ENCODE measurements at regions not wholly inside any gene's neighbourhood (a gene's known extent, or its start where the extent isn't known, plus 50 kb on each side); places are given as distances from the start of the nearest gene placed in this dataset.
A peak's percentile ranks its signal among the peaks of the same experiment; 100 is the strongest.
"Not testable (repeated sequence)": the region's sequence is repeated elsewhere in the genome, so short reads cannot be mapped to it uniquely, and the experiment has no call there.

- peak; percentile 64 for DNase-seq (ENCODE audit: low read depth, low spot score)
Observed at GRCh38 chr5:44942524-44943001, 133.8 kb downstream of the MRPS30 start.

GRCh38 chr5:44943647-44944046, 134.9 kb downstream of the MRPS30 start:
- DNase-seq (ENCODE audit: low read depth, low spot score): no peak

DNA sequence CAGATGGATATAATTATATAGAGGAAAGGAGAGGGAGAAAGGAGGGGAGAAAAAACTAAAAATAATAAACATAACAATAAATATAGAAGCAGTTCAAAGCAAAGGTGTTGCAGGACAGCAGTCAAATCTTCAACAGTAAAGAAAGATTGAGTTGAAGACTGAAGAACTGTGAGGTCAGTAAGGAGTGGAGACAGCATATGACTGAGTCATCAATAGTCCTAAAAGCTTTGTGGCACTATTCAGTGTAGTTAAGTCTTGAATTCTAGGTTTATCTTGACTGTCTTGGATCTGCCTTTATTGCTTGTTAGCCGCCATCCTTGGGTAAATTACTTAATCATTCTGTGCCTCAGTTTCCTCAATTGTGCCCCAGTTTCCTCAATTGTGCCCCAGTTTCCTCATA, 137.0 kb downstream of the MRPS30 start:
- DNase-seq (ENCODE audit: low read depth, low spot score): no peak

GRCh38 chr5:44949687-44950086, 140.9 kb downstream of the MRPS30 start:
- DNase-seq (ENCODE audit: low read depth, low spot score): no peak

DNA sequence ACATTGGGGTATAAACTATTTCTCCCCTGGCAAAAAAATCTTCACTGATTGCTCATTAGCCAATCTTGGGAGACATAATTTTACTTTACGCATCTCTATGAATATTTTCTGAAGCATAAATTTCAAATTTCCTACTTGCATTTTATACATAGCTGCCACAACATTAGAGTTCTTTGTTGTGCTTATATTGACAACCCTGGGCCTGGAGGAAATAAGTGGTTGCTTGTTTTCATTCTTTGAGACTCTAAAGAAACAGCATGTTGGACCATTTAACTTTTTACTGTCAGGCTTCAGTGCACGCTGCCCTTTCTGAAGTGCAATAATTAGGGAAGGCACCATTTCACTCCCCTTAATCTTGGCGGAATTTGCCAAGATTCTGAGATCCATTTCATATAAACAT, 142.6 kb downstream of the MRPS30 start:
- no peak for DNase-seq (ENCODE audit: low read depth, low spot score)

DNA sequence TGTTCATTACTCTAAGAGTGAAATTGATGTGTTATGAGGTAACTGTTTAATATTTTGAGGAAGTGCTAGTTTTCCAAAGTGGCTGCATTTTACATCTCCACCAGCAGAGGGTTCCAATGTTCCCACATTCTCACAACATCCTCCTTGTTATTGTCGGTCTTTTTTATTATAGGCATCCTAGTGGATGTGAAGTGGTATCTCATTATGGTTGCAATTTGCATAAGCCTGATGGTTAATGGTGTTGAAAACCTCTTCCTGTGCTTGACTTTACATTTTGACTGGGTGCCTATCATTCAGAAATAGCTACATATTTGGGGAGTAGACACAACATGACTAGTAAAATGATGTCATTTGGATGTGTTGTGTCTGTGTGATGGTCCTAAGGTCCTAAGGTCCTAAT, 143.6 kb downstream of the MRPS30 start:
- DNase-seq (ENCODE audit: low read depth, low spot score): peak; percentile 70

- peak; percentile 26 for DNase-seq (ENCODE audit: low read depth, low spot score)
Observed at GRCh38 chr5:44953078-44953477, 144.3 kb downstream of the MRPS30 start.

- DNase-seq (ENCODE audit: low read depth, low spot score): not testable (repeated sequence)
Observed at GRCh38 chr5:44958943-44959454, 150.3 kb downstream of the MRPS30 start.

DNA sequence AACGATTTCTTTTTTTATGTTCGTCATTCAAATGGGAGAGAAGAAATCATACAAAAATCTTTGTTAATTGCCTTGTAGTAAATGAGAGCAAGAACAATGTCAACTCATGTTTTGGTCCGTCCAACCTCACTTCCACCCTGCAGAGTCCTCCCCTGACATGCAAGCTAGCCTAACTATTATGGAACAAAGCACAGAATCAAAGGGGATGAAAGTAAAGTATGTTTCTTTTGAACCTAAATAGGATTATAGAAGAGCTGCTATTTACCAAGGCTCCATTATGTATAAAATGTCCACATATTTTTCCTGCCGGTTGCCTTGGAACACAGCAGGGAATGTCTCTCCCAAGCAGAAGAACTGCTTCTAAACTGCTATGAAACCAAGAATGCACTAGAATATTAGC, 161.1 kb downstream of the MRPS30 start:
- DNase-seq (ENCODE audit: low read depth, low spot score): no peak

GRCh38 chr5:44970963-44971362, 162.2 kb downstream of the MRPS30 start:
- DNase-seq (ENCODE audit: low read depth, low spot score): not testable (repeated sequence)

GRCh38 chr5:44974813-44975212, 166.1 kb downstream of the MRPS30 start:
- DNase-seq (ENCODE audit: low read depth, low spot score): no peak

DNA sequence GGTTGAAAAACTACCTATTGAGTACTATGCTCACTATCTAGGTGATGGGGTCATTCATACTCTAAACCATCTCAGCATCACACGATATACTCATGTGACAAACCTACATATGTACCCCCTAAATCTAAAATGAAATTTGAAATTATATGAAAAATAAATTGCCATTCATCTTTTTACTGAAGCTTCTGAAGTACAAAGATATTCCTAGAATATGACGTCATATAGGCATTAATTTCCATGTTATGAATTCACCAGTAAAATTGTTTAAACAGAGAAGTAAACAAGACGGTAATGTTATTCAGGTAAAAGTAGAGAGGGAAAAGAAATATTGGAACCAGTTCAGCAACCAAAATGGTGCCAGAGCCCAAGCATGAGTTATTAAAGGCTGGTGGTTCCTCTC, 173.0 kb downstream of the MRPS30 start:
- no peak for DNase-seq (ENCODE audit: low read depth, low spot score)

DNA sequence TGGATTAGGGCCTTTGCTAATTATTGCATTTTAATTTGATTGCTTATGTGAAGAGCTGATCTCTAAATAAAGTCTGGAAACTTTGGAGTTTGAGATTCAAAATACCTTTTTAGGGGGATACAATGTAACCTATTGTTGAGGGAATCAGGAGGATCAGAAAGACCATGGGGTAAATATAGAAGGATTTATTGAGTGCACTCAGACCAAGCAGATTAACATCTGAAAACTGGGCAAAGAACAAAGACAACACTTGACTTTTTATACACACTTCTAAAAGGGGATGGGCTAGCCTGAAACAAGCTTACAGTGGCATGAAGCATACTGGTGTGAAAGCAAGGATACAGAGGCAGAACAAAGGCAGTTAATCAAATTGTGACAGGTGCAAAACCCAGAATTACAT, 174.3 kb downstream of the MRPS30 start:
- peak; percentile 16 for DNase-seq (ENCODE audit: low read depth, low spot score)

DNA sequence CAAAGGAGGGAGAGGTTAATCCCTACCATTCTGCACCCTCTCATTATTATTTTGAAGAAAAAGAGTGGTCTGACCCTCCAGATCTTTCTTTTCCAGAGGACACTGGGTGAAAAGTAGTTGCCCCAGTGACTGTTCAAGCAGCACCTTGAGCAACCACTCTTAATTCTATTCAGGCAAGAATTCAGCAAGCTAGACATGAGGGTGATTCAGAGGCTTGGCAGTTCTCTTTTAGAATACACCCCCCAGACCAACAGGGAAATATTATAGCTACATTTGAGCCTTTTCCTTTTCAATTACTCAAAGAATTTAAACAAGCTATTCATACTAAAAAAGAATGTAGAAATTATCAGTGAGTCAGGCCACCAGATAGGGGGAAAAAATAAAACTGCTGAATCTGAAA, 178.3 kb downstream of the MRPS30 start:
- DNase-seq (ENCODE audit: low read depth, low spot score): peak; percentile 80

- no peak for DNase-seq (ENCODE audit: low read depth, low spot score)
Observed at GRCh38 chr5:44991693-44992092, 182.9 kb downstream of the MRPS30 start.

DNA sequence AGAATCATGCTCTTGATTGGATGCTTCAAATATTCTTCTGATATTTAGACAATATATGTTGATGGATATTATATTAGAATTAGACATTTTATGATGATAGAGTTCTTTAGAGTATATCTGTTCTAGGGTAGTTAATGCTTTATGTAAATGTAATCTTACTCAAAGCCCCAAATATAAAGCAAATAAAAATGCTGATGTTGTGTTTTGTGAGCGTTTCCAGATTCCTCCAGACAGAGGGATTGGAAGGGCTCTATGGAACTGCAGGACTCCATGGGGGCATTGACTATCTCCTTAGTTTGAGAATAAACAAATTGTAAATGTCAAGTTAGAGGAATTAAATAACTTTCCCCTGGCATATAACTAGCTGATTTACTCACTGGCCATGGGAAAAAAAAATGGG, 184.5 kb downstream of the MRPS30 start:
- no peak for DNase-seq (ENCODE audit: low read depth, low spot score)

GRCh38 chr5:44997506-44997905, 188.8 kb downstream of the MRPS30 start:
- peak; percentile 5 for DNase-seq (ENCODE audit: low read depth, low spot score)

DNA sequence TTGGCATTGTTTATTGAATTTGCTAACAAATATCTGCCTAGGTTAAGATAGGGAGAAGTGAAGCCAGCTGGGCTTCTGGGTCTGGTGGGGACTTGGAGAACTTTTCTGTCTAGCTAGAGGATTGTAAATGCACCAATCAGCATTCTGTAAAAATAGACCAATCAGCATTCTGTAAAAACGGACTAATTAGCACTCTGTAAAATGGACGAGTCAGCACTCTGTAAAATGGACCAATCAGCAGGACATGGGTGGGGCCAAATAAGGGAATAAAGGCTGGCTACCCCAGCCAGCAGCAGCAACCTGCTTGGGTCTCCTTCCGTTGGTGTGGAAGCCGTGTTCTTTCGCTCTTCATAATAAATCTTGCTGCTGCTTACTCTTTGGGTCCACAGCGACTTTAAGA, 198.4 kb downstream of the MRPS30 start:
- DNase-seq (ENCODE audit: low read depth, low spot score): not testable (repeated sequence)

- DNase-seq (ENCODE audit: low read depth, low spot score): no peak
Observed at GRCh38 chr5:45017568-45017967, 208.8 kb downstream of the MRPS30 start.

GRCh38 chr5:45029553-45029952, 220.8 kb downstream of the MRPS30 start:
- DNase-seq (ENCODE audit: low read depth, low spot score): no peak

GRCh38 chr5:45035991-45036390, 227.2 kb downstream of the MRPS30 start:
- no peak for DNase-seq (ENCODE audit: low read depth, low spot score)

DNA sequence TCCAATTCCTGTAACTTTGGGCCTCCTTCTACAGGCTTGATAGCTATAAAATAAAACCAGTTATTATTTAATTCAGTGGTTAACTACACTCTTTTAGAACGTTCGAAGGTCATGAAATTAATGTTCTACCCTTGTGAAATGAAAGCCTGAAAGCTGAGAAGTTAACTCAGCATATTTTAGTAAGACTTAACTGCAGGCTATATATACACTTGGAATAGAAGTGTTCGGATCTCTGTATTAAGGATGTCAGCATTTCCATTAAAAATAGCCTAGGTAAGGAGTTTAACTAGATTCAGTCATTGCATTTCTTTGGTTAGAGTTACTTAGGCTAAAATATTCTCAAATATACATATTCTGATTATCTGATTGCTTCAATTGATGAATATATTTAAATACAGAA, 229.2 kb downstream of the MRPS30 start:
- no peak for DNase-seq (ENCODE audit: low read depth, low spot score)

- peak; percentile 56 for DNase-seq (ENCODE audit: low read depth, low spot score)
Observed at GRCh38 chr5:45038366-45038987, 229.7 kb downstream of the MRPS30 start.

GRCh38 chr5:45042283-45042682, 233.5 kb downstream of the MRPS30 start:
- DNase-seq (ENCODE audit: low read depth, low spot score): no peak
